SHP77 (cell line): ENCODE measurements at regions not wholly inside any gene's neighbourhood (a gene's known extent, or its start where the extent isn't known, plus 50 kb on each side); places are given as distances from the start of the nearest gene placed in this dataset.

Source experiments
- DNase-seq, 2 experiments: peaks; one replicate each; lab custom pipeline; 2025; lab: John Stamatoyannopoulos, UW

DNA sequence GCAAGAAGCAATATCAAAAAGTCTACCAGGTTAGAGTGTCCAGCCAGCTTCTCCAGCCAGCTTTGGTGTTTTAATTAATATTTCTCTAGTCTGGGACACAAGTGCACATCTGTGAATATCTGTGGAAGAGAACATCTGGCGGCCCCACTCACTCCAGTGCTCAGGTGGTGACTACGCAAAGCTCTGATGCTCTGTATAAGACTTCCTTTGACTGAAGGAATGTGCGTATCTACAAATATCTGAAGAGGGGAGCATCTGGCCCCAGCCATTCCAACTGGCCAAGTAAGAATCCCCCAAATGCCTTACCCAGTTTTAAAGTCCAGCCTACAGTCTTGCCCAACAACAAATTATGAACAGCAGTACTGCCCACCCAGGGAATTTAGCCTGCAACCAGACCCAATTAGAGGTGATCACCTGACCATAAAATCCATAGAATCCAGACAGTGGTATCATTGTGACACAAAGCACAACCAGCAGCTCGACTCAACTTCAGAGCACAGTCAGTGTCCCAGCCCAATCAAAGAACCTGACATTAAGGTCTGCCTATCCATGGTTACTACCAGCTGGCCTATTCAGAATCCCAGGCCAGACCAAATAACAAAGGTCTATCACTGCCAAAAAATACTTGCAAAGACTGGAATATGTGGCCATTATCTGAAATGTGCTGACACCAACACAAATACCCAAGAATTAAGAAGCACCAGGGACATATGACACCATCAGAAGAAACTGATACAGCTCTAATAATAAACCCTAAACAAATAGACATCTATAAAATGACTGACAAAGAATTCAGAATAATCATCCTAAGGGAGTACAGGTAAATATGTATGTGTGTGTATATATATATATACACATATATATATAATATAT lies 76.1 kb upstream of the MANEA start:
- no peak for DNase-seq

- DNase-seq, result no peak
These were observed 73.8 kb upstream of the MANEA start for GRCh38 chr6:95503568-95503967.

DNA sequence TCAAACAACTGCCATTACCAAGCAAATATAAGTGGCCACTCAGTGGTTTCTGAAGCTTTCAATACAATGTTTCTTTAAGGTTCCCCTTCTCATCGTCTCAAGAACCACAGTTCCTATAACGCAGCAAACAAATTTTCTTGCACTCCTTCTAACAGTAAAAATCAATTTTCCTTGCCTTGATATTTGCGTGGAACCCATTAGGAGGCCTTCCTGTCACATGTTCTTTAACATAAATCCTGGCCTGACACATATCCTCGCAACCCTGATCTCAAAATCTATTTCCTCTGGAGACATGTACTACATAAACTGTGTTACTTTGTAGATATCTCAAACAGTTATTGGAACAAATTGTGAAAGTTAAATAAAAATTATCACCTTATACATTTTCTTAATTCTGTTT lies 65.9 kb upstream of the MANEA start:
- no peak for DNase-seq

GRCh38 chr6:95515975-95516374 lies 61.4 kb upstream of the MANEA start:
- DNase-seq, result no peak

DNA sequence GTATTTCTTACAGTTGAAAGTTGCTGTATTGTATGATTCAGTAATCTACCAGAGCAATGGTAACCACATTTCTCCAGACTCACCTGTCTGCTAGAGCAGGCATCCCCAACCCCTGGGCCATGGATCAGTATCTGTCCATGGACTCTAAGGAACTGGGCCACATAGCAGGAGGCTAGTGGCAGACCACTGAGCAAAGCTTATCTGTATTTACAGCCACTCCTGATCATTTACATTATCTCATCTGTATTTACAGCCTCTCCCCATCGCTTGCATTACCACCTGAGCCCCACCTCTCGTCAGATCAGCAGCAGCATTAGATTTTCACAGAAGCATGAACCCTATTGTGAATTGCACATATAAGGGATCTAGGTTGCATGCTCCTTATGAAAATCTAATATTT lies 60.3 kb upstream of the MANEA start:
- no peak for DNase-seq

DNA sequence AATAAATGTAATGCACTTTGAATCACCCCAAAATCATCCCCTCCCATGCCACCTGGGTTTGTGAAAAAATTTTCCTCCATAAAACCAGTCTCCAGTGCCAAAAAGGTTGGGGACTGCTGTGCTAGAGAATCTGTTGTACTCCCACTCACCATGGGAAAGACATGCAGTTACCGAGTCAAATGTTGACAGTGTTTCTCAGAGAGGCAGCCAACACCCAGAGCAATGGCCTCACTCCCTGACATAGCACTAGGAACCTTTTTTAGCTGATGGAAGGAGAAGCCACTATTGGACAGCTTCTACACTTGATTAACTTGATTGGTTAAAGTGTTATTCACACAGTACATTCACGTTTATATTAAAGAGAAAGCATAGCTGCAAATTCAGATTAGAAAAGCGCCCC lies 59.8 kb upstream of the MANEA start:
- peak in 1 of 2 experiments; percentile 0 for DNase-seq

GRCh38 chr6:95518630-95519227 lies 58.6 kb upstream of the MANEA start:
- peak; percentile 34 to 38 for DNase-seq

DNA sequence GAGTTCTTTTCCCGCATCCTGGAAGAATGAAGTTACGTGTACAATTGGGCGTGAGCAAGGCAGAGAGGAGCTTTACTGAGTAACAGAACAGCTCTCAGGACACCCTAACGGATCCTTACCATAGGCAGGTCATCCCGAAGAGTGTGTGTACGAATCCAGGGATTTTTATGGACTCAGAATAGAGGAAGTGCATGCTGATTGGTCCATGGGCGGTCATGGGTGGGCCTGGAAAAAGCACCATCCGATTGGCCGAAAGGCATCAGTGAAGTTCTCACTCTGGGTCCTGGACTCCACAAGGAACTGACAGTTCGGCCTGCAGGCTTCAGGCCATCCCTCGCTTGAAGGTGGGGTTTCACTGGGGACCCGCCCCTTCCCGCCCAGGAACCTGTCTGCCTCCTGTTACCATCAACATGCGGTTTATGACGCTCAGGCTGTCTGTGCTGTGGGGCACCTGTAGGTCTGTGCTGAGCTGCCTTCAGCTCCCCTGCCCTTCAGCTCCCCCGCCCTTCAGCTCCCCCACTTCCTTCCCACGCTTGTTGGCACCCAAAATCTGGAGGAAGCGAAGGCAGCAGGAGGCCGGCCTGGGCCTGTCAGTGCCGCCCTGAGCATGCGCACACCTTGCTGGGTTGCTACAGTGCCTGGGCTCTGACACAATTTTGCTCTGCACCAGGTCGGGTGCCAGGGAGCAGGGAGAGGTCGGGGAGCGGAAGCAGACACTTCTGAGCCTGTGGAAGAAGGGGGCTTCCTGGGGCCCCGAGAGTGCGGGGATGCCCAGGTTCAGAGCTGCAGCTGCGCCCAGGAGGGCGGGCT lies 57.9 kb upstream of the MANEA start:
- peak; percentile 85 to 93 for DNase-seq

DNA sequence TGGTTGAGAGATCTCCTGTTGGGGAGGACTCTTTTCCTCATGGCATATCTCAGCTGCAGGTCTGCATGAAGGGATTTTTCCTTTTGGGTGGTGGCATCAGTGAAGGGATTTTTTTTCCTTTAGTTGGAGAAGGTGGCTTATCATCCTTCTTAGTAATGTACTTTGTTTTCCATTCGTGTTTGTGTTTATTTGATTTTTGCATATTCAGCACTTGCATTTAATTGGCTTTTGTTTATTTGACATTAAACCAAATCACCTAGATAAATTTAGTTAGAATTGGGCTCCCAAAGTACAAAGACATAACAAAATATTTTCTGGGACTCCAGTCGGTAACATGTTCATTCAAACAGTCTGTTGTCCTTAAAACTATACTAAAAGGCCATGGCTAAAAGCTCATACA lies 56.2 kb upstream of the MANEA start:
- DNase-seq, result no peak
